HG02623 (cell line): ENCODE measurements at regions not wholly inside any gene's neighbourhood (a gene's known extent, or its start where the extent isn't known, plus 50 kb on each side); places are given as distances from the start of the nearest gene placed in this dataset.
"Not testable (repeated sequence)": the region's sequence is repeated elsewhere in the genome, so short reads cannot be mapped to it uniquely, and the experiment has no call there.

ENCODE experiments used
- ATAC-seq: cut with Tn5 transposase; IDR thresholded peaks from one replicate; pipeline ENCODE4 v1.9.1; 2021; ENCODE audit warnings: moderate library complexity; ENCODE audit not compliant: unreplicated experiment

GRCh38 chr2:66109419-66109818, 325.5 kb upstream of the MEIS1 start:
- ATAC-seq, result no peak

GRCh38 chr2:66105066-66105753, 329.7 kb upstream of the MEIS1 start:
- no peak for ATAC-seq

GRCh38 chr2:66103581-66103980, 331.3 kb upstream of the MEIS1 start:
- ATAC-seq, result no peak

- ATAC-seq, result no peak
Measured at GRCh38 chr2:66101206-66101605, 333.7 kb upstream of the MEIS1 start.

- ATAC-seq, result no peak
Measured at GRCh38 chr2:66095820-66096345, 339.0 kb upstream of the MEIS1 start.

- ATAC-seq, result not testable (repeated sequence)
Measured at GRCh38 chr2:66094689-66095088, 340.2 kb upstream of the MEIS1 start.

GRCh38 chr2:66093371-66093770, 341.6 kb upstream of the MEIS1 start:
- no peak for ATAC-seq

GRCh38 chr2:66084948-66085590, 349.9 kb upstream of the MEIS1 start:
- no peak for ATAC-seq

- ATAC-seq, result no peak
Measured at GRCh38 chr2:66082581-66082980, 352.3 kb upstream of the MEIS1 start.

GRCh38 chr2:66080127-66080526, 354.8 kb upstream of the MEIS1 start:
- no peak for ATAC-seq

GRCh38 chr2:66073172-66073571, 361.8 kb upstream of the MEIS1 start:
- ATAC-seq, result no peak

GRCh38 chr2:66070721-66071602, 364.0 kb upstream of the MEIS1 start:
- no peak for ATAC-seq

GRCh38 chr2:66069937-66070720, 364.8 kb upstream of the MEIS1 start:
- no peak for ATAC-seq

- no peak for ATAC-seq
Measured at GRCh38 chr2:66066032-66066431, 368.9 kb upstream of the MEIS1 start.

- ATAC-seq, result no peak
Measured at GRCh38 chr2:66059332-66059731, 375.6 kb upstream of the MEIS1 start.

GRCh38 chr2:66058675-66059074, 376.2 kb upstream of the MEIS1 start:
- no peak for ATAC-seq

- no peak for ATAC-seq
Measured at GRCh38 chr2:66057844-66058243, 377.1 kb upstream of the MEIS1 start.

GRCh38 chr2:66050392-66050791, 384.5 kb upstream of the MEIS1 start:
- no peak for ATAC-seq

GRCh38 chr2:66048667-66049066, 386.3 kb upstream of the MEIS1 start:
- no peak for ATAC-seq

GRCh38 chr2:66041902-66042657, 392.8 kb upstream of the MEIS1 start:
- ATAC-seq, result no peak
